HG03342 (cell line): ENCODE measurements at regions not wholly inside any gene's neighbourhood (a gene's known extent, or its start where the extent isn't known, plus 50 kb on each side); places are given as distances from the start of the nearest gene placed in this dataset.

Experiments used
- ATAC-seq: cut with Tn5 transposase; IDR thresholded peaks from one replicate; pipeline ENCODE4 v1.9.1; 2021; ENCODE audit warnings: mild to moderate bottlenecking, moderate library complexity; ENCODE audit not compliant: unreplicated experiment

DNA sequence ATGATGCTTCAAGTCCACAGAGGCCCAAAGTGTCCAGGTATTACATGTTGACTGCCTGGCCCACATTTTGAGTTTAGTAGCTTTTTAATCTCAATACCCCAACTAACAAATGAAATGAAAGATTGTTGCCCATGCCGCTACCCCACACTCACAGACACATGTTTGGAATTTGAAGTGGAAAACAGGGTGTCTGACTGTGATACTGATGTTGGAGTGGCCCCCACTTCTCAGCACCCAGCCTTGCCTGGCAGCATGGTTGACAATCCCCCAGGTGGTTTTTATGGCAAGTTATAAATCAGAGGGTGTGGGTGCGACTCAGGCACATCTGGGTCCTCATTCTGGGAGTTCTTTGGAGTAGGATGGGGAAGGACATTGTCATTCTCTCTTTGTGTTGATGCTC is 314.7 kb upstream of the ZNF32 start:
- no peak for ATAC-seq

DNA sequence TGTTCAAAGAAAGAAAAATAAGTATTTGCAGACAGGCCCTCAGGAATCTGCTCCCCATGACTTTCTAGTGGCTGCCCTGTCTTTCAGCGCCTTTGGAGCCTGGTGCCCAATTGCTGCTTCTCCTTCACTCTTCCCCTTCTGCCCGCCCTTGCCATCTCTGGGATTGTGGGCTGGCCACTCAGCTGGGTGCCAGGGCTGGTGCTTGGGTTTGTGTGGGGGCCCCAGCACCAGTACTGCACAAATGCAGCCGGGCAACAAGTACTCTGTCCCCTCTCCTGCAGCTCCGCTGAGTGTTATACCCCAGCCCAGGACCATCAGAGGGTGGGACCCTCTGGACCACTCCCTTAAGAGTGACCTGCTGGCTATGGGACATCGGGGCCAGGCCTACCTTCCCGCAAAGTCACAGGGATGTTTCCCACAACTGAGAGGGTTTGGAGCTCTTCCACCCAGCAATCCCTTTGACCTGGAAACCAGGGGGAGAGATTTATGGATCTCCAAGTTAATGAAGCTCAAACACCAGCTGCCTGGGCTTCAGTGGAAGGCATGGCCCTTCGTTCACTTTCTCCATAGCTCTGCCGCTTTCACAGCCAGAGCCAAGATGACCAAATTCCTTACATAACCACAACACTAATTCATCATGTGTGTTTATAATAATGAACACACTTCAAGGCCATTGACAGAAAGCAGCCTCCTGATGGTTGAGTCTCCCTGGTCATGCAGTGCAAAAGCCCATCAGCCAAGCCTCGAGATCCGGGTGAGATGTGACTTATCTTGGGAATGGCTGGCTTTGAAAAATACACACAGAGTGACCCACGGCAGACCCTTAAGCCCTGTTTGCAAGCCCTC is 313.9 kb upstream of the ZNF32 start:
- no peak for ATAC-seq

DNA sequence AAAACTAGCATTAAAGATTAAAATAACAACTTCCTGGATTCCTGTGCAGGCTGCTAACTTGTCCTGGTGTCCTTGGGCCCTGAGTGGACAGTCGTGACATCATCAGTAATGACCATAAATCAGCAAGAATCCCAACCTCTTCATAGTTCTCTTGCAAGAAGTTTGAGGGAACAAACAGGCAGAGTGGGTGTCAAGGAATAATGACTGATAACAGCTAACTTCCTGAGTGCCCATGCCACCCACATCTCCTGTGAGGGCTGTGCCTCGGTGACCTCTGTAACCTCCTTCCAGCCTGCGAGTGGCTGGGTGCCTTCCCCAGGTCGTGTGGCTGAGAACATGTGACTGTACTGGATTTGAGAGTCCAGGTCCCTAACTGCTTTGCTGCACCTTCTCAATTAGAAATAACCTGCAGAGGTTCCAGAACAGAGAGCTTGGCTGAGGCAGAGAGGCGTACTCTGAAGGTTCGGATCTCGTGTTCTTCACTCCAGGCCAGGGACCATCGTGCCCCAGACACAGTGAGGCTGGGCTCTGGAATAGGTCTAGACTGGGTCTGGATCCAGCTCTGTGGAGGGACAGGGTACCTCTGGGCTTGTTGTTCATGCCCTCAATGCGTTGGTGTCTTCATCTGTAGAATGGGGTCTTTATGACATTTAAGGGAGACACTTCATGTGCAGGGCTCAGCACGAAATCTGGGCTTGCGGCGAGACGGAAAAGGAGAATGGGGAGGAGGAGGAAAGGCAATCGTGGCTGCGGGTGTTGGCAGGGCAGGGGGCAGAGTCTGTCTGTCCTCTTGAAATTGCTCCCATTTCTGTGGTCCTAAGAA is 313.1 kb upstream of the ZNF32 start:
- no peak for ATAC-seq

DNA sequence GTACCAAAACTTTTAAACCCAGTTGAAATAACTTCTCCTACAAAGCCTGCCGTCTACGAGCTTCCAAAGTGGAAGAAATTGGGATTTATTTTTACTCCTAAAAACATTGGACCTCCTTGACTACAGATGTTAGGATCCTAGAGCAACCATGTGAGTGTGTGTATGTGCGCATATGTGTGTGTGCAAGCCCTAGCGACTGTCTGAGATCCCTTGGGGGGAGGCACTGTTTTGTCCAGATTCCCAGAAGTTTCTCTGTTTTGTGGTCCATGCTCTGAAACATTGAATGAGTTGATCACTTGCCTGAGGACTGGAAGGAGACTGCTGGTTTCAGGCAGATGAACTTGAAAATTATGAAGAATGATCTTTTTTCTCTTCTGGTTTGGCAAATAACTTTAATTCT is 312.3 kb upstream of the ZNF32 start:
- no peak for ATAC-seq

DNA sequence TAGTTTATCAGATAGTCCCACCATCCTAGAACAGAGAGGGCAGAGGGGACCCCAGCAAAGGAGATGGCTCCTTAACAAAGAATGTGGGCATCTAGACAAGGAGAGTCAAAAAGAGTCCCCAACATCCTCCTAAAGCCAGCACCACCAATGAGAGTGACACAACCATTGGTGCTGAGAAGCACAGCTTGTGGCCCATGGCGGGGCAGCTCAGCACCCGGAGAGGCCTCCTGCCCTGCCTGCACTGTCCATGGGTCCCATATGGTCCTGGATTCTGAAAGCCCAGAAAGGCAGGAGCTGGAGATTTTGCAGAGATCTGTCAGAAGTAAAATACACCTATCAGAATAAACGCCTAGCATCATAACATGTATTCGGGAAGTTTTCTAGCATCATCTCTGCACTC is 311.8 kb upstream of the ZNF32 start:
- ATAC-seq: no peak

DNA sequence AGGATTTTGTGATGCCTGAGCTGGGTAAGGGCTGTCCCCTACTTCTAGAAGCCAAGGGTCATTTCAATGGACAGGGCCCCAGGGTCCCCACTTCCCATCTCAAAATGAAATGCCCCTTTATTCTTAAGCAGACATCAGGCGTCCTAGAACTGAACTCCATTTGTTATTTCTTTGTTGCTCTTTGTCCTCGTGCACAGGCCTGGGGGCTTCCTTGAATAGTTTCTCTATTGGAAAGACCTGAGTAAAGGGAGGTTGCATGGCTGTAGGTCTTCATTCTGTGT is 311.4 kb upstream of the ZNF32 start:
- ATAC-seq: no peak

DNA sequence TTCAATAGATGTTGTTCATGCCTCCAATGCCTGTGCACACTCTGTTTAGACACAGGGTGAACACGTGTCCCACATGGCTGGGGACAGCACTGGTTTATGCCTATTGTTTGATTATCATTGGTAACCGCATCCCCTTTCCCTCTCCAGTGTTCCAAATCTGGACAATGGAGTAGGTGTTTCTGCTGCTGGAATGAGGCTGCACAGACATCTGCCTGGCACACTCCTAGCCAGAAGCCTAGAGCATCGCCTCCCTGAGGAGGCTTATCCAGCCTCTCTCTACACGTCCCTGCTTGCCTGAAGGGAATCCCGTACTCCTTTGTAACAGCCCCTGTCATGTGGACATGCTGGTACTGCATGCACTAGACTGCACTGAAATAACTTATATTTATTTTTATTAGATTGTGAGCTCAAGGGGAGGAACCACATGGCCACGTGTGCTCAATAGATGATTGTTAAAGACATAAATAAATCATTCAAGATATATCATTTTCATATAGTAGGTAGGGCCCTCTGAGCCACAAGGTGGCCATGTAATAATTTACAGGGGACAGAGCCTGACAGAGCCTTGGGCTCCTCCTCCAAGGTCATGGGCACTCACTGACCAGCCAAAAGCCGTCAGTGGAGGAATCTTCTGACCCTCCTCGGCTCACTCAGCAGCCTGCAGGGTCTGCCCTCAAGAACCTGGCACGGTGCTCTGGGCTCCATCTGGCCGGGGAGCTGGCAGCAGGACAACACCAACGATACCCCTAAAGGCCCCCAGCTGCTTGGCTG is 310.9 kb upstream of the ZNF32 start:
- ATAC-seq: no peak

DNA sequence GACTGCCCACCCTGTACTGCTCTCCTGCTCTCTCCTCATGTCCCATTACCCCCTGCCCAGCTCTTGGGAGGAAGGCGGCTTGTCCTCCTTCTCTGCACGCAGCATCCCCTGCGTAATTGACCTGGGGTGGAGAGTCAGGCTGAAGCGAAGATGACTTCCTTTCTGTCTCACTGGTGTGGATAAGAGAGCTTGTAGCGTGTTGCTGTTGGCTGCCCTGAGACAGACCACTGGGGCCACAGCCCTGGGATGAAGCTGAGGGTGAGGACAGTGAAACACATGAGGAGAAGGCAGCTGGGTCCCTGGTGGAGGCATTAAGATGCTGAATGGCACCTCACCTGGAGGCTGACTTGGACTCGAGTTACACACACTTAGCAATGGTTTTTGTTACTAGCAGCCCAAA is 310.3 kb upstream of the ZNF32 start:
- no peak for ATAC-seq

DNA sequence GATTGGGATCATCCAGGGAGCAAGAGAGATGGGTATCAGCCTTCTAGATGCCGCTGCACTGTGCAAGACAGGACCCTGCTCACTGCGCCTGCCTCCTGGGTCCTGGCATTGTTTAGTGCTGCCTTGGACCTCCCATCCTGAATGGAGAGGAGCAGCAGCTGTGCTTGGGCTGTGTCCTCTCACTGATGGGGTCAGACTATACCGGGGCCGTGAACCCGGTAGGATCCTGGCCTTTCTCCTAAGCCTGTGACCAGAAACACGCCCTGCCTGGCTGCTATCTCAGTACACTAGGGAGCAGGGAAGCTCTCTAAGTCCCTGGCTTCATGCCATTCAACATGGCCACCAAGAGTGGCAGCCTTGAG is 309.4 kb upstream of the ZNF32 start:
- no peak for ATAC-seq

DNA sequence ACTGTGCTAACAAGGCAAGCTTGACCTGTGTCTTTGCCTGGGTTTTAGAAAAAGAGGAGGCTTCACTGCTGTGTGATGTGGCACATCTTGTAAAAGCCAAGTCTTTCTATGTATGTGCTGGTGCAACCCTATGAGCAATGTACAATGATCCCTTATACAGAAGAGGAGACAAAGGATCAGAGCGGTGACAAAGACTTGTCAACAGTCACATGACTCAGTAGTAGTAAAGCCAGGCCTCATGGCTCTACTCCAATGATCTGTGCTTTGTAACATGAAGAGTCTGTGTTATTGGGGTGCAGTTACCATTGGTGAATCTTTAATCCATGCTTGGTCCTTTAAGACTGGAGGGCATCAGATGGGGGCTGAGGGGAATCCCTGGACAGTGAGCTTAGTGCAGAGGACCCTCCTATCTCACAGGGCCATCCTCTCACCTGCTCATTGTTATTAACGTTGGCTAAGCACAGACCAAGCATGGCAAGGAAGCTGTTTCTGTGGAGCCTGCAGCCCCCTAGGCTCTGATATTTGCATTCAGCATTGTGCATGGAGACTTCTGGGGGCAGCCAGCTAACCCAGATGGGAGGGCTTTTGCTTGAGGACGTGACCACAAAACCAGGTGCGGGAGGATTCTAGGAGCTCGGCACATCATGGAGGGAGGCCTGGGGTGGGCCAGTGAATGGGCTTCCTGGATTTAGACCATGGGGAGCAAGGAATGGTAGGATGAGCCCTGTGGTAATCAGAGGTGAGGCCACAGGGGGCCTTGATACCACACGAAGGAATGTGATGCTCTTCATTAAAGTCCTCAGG is 308.8 kb upstream of the ZNF32 start:
- no peak for ATAC-seq

DNA sequence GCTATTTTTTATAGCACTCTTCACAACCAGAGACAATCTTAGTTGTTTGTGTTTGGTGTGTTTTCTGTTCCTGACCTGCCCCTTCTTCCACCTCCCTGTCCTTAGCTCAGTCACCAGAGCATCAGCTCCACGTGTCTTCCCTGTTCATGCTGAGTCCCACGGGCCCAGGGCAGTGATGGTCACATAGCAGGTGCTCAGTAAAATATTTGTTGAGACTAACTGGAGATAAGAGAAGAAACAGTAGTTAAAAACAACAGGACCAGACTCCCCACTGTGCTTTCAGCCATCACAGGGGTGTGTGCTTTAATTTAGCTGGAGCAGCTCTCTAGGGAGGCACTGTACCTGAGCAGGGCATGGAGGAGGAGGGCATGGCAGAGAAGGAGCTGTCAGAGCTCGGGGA is 307.3 kb upstream of the ZNF32 start:
- ATAC-seq: no peak

DNA sequence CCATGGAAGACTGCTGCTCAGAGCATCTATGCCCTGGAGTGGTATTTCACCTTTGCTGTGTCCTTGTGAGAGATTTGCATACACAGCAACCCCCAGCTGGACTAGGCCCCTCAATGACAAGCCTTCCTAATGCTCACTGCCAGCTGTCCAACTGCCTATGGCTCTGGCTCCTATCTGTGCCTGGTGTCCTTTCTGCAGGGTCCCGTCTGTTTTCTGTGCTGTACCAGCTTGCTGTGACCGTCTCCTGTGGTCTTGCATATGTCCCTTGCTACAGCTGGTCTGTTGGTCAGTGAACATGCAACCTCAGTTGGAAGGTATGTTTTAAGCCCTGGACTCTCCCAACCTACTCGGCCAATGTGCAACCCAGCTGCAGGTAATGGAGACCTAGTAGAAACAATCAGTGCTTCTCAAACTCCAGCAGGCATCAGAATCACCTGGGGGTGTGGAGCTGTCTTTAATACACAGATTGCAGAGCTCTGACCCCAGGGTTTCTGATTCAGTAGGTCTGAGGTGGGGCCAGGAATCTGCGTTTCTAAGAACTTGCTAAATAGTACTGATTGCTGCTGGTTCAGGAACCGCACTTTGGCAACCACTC is 306.4 kb upstream of the ZNF32 start:
- ATAC-seq: no peak

DNA sequence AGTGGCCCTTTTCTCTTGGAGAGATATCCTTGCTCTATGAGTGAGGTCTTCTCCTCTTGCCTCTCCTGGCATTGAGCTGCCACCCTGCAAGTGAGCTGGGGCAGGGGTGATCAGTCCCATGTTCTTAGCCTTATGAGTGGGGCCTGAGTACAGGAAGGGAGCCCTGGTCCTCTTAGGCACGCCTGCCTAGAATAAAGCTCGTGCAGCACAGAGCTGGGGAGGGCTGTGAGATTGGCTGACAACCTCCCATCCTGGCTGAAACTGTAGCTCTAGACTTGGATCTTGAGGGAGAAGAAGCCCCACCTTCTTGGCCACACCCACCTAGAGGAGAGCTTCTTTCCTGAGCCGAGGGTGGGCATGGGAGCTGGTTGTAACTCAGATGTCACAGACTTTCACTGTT is 305.0 kb upstream of the ZNF32 start:
- ATAC-seq: no peak

DNA sequence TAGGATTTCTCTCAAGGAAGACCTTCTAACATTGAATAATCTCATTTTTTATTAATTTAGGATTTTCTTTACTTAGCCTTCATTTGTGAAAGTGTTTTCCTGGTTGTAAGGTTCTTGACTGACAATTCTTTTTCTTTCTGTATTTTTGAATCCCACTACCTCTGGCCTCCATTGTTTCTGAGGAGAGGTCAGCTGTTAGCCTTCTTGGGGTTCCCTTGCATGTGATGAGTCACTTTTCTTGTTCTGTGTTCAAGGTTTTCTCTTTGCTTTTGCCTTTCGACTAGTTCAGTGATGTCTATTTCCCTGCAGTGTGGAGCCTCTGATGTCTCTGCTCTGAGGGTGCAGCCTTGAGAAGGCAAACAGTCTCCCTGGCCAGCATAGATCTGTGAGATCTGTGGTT is 304.1 kb upstream of the ZNF32 start:
- ATAC-seq: no peak

DNA sequence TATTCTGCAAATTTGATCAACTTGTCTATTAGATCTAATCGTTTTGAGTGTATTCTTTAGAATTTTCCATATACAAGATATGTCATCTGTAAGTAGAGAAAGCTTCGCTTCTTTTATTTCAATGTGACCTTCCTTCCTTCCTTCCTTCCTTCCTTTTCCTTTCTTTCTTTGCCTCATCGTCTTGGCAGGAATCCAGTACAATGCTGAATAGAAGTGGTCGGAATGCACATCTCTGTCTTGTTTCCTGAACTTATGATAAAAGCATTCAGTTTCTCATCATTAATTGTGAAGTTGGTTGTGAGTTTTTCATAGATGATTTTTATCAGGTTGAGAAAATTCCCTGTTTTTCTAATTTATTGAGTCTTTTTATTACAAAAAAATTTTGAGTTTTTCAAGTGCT is 300.7 kb upstream of the ZNF32 start:
- no peak for ATAC-seq

DNA sequence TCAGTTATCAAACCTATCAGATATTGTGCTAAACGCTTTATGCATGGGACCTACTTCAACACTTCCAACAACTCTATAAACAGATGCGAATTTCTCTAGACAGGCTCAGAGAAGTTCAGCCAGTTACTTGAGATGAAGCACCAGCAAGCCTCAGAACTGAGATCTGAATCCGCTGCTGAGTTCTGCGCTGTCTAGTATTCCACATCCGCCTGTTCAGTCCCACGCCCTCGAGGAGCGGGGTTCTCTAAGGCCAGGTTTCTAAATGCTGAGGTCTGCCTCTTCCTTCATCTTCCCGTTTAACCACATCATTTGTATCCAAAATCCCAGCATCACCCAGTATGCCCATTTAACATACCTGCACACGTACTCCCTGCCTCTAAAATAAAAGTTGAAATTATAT is 297.8 kb upstream of the ZNF32 start:
- ATAC-seq: no peak

DNA sequence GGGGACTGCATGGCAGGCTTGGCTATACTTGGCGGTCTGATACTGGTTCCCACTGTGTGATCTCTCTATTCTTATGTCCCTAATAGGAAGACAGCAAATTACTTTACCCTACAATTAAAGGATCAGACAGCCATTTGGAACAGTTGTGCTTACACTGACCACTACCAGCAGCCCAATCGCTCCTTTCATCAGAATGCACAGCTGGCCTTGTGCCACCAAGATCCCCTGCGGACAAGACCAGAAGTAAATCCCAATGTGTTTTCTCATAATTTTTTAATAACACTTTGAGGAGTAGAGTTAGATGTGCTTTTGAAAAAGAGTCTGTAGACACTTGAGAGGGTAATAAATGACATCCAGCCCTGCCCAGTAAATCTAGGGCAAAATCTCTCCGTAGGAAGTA is 297.2 kb upstream of the ZNF32 start:
- ATAC-seq: no peak

DNA sequence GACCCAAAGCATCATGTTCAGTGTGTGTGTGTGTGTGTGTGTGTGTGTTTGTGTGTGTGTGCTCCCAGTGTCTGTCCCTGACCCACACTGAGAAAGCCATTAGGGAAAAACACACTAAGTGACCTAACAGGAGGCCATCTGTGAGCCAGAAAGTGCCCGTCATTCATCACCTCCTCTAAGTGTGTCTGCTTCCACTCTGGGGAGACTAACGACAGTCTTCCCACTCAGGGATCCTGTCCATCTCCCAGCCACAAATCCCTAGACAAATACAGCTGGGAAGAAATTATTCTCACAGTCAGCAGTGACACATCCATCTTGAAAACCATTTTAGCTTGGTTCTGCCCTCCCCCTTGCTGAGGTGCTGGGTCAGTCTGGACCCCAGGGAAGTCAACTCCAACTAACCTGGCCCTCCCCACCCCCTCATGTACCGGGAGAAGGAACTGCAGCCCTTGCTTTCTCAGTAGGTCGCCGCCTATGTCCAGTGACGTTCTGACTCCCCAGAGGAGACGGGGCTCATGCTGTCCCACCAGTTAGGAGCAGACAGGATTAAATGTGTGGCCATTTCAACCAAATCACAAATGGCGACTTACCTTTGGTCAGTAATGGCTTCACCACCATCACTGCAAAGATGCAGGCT is 296.5 kb upstream of the ZNF32 start:
- no peak for ATAC-seq

DNA sequence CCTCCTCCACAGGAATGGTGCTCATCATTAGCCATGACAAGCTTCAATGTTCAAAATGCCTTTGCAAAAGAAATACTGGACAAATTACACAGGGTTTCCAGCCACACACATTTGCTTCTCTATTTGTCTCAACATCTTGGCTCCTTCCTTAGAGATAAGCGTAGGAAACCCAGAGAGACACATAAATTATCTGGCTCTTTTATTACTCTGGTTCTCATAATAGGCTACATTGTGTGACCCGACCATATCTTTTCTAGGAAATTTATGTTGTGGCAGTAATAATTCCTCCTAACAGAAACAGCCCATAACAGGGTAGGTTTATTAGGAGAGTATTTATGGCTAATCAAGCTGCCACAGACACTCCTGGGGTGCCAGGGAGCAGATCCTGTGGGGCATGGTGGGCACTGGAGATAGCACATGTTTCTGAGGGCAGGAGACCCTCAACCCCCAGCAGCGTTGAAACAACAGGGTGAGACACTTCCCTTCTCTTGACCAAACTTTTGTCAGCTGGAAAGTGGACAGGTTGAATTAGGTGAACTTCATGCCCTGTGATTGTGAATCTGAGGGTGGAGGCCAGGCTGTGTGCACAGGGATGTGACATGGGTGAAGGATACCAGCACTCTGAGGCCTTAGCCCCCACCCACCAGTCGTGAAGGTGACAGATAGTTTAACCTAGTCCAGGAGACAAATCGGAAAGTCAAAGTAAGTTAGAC is 295.9 kb upstream of the ZNF32 start:
- no peak for ATAC-seq
